GM23338 (cell line): ENCODE measurements at regions not wholly inside any gene's neighbourhood (a gene's known extent, or its start where the extent isn't known, plus 50 kb on each side); places are given as distances from the start of the nearest gene placed in this dataset.

Experiments used
- ATAC-seq: fragments of 200-7000 bp; cut with Tn5 transposase; 3 replicates; pipeline ENCODE4 v1.9.1; 2020
- DNase-seq: peaks from one replicate; pipeline ENCODE4 v3.0.0-alpha.2; 2015; ENCODE audit warnings: low spot score
- H2AFZ ChIP-seq: fragments of 200-600 bp; sonication (generic); 2 replicates; pipeline ENCODE4 v1.8.0; 2016; ENCODE audit warnings: antibody characterized with exemption, mild to moderate bottlenecking, moderate library complexity
- H3F3A ChIP-seq: fragments of 200-600 bp; sonication (generic); replicated peaks from 2 replicates; pipeline ENCODE4 v1.8.0; 2017; ENCODE audit warnings: antibody characterized with exemption, mixed run types, low read depth
- H3K27ac ChIP-seq: fragments of 200-600 bp; sonication (generic); 2 replicates; pipeline ENCODE4 v1.6.1; 2016; ENCODE audit warnings: low read depth
- H3K27me3 ChIP-seq: fragments of 200-600 bp; sonication (generic); 2 replicates; pipeline ENCODE4 v1.8.0; 2016; ENCODE audit warnings: mild to moderate bottlenecking, mixed run types, moderate library complexity; ENCODE audit not compliant: insufficient read depth
- H3K36me3 ChIP-seq: fragments of 200-600 bp; sonication (generic); 2 replicates; pipeline ENCODE4 v1.8.0; 2016; ENCODE audit warnings: mild to moderate bottlenecking; ENCODE audit not compliant: insufficient read depth
- H3K4me1 ChIP-seq: fragments of 200-600 bp; sonication (generic); 2 replicates; pipeline ENCODE4 v1.8.0; 2016; ENCODE audit warnings: mild to moderate bottlenecking, moderate library complexity; ENCODE audit not compliant: insufficient read depth
- H3K4me2 ChIP-seq: fragments of 200-600 bp; sonication (generic); 2 replicates; pipeline ENCODE4 v1.7.1; 2017; ENCODE audit warnings: mixed run types
- H3K4me3 ChIP-seq: fragments of 200-600 bp; sonication (generic); 2 replicates; pipeline ENCODE4 v1.6.1; 2016; ENCODE audit warnings: mixed run types
- H3K79me2 ChIP-seq: fragments of 200-600 bp; sonication (generic); replicated peaks from 2 replicates; pipeline ENCODE4 v1.8.0; 2017; ENCODE audit warnings: mild to moderate bottlenecking; ENCODE audit not compliant: insufficient read depth
- H3K9me2 ChIP-seq: fragments of 200-600 bp; sonication (generic); 2 replicates; pipeline ENCODE4 v1.8.0; 2017; ENCODE audit not compliant: insufficient read depth
- H4K20me1 ChIP-seq: fragments of 200-600 bp; sonication (generic); replicated peaks from 2 replicates; pipeline ENCODE4 v1.8.0; 2017; ENCODE audit warnings: mild to moderate bottlenecking; ENCODE audit not compliant: insufficient read depth
- H3K27ac Mint-ChIP-seq: 2 replicates; pipeline ENCODE4 v1.8.0; 2020; ENCODE audit warnings: inconsistent platforms, mild to moderate bottlenecking, moderate library complexity, mixed read lengths
- H3K27me3 Mint-ChIP-seq: 3 replicates; pipeline ENCODE4 v1.8.0; 2022; ENCODE audit warnings: low read depth, mild to moderate bottlenecking, moderate library complexity, mixed read lengths, inconsistent platforms; ENCODE audit not compliant: insufficient read depth, poor library complexity
- H3K36me3 Mint-ChIP-seq: 3 replicates; pipeline ENCODE4 v1.8.0; 2021; ENCODE audit warnings: low read depth, mild to moderate bottlenecking, inconsistent platforms, moderate library complexity, mixed read lengths
- H3K4me1 Mint-ChIP-seq: 3 replicates; pipeline ENCODE4 v1.8.0; 2020; ENCODE audit warnings: mild to moderate bottlenecking, inconsistent platforms, mixed read lengths
- H3K4me3 Mint-ChIP-seq: 3 replicates; pipeline ENCODE4 v1.8.0; 2021; ENCODE audit warnings: moderate library complexity, mild to moderate bottlenecking, inconsistent platforms, mixed read lengths
- H3K9me3 Mint-ChIP-seq: 3 replicates; pipeline ENCODE4 v1.8.0; 2020; ENCODE audit warnings: moderate library complexity, mild to moderate bottlenecking, inconsistent platforms, mixed read lengths
- CREB1 ChIP-seq: fragments of 250-450 bp; sonication (Bioruptor Pico); IDR thresholded peaks from 2 replicates; pipeline ENCODE4 v1.5.0; 2020; ENCODE audit warnings: low read depth, mild to moderate bottlenecking, moderate library complexity
- CTCF ChIP-seq, 2 experiments: fragments of 200-600 bp in 1 of 2; sonication (generic) in 1 of 2; conservative IDR thresholded peaks; 2 replicates each; pipeline versions ENCODE4 v1.5.1 to v1.6.1; 2016 to 2017; ENCODE audit warnings: antibody characterized with exemption in 2 of 2, low read depth in 2 of 2, mild to moderate bottlenecking in 2 of 2, moderate library complexity in 1 of 2
- ETS1 ChIP-seq: IDR thresholded peaks from 2 replicates; pipeline ENCODE4 v1.6.1; 2016; ENCODE audit warnings: antibody characterized with exemption
- EZH2 ChIP-seq: fragments of 200-600 bp; sonication (generic); IDR thresholded peaks from one replicate; pipeline ENCODE4 v1.8.0; 2017; ENCODE audit warnings: antibody characterized with exemption, mild to moderate bottlenecking, low read depth; ENCODE audit not compliant: unreplicated experiment
- EZH2phosphoT487 ChIP-seq: fragments of 200-600 bp; sonication (generic); IDR thresholded peaks from one replicate; pipeline ENCODE4 v1.8.1; 2018; ENCODE audit warnings: antibody characterized with exemption; ENCODE audit not compliant: unreplicated experiment
- JUNB ChIP-seq: IDR thresholded peaks from one replicate; pipeline ENCODE4 v1.6.1; 2016; ENCODE audit warnings: antibody characterized with exemption; ENCODE audit not compliant: unreplicated experiment
- NANOG ChIP-seq: IDR thresholded peaks from 2 replicates; pipeline ENCODE4 v1.6.1; 2016; ENCODE audit warnings: antibody characterized with exemption, borderline replicate concordance
- POLR2AphosphoS5 ChIP-seq: IDR thresholded peaks from 2 replicates; pipeline ENCODE4 v1.6.1; 2016; ENCODE audit warnings: antibody characterized with exemption, low read depth
- REST ChIP-seq: IDR thresholded peaks from one replicate; pipeline ENCODE4 v1.6.1; 2018; ENCODE audit warnings: antibody characterized with exemption; ENCODE audit not compliant: unreplicated experiment
- ZNF114 ChIP-seq: fragments of 250-450 bp; sonication (Bioruptor Pico); IDR thresholded peaks from 2 replicates; pipeline ENCODE4 v1.5.0; 2020; ENCODE audit warnings: mild to moderate bottlenecking, moderate library complexity
- ZNF331 ChIP-seq: fragments of 250-450 bp; sonication (Bioruptor Pico); IDR thresholded peaks from 2 replicates; pipeline ENCODE4 v1.5.0; 2020; ENCODE audit warnings: low read depth, mild to moderate bottlenecking, moderate library complexity
- ZNF462 ChIP-seq: fragments of 250-450 bp; sonication (Bioruptor Pico); IDR thresholded peaks from 2 replicates; pipeline ENCODE4 v1.5.0; 2020; ENCODE audit warnings: mild to moderate bottlenecking, moderate library complexity

GRCh38 chr3:79843180-79843579, 75.4 kb upstream of the ROBO1 start:
- no peaks in the 10 kb centered on the region for H3K4me1 Mint-ChIP-seq
- H4K20me1 ChIP-seq: no peaks in the 10 kb centered on the region
- H3F3A ChIP-seq: no peaks in the 10 kb centered on the region
- H3K27me3 Mint-ChIP-seq: no peaks in the 10 kb centered on the region
- no peaks in the 10 kb centered on the region for H3K4me1 ChIP-seq
- H3K4me3 Mint-ChIP-seq: no peak overlapping the region
- H3K27ac ChIP-seq: no peak overlapping the region
- no peaks in the 10 kb centered on the region for H3K36me3 ChIP-seq
- no peaks in the 10 kb centered on the region for H3K27me3 ChIP-seq
- no peak overlapping the region for H3K27ac Mint-ChIP-seq
- no peak overlapping the region for H3K4me2 ChIP-seq
- DNase-seq (no peak), ATAC-seq (no peak)
- H3K79me2 ChIP-seq: no peaks in the 10 kb centered on the region
- H3K4me3 ChIP-seq: no peak overlapping the region
- no peaks in the 10 kb centered on the region for H3K9me2 ChIP-seq
- H2AFZ ChIP-seq: no peak overlapping the region
- H3K36me3 Mint-ChIP-seq: no peaks in the 10 kb centered on the region
- H3K9me3 Mint-ChIP-seq: no peaks in the 10 kb centered on the region; the same call in 2 of the 3 replicates
- no peak for TF ChIP-seq JUNB
- TF ChIP-seq CREB1 (CRISPR knock-in tag): no peak
- TF ChIP-seq EZH2: no peak
- TF ChIP-seq REST: no peak
- TF ChIP-seq NANOG: no peak
- no peak for TF ChIP-seq POLR2AphosphoS5
- no peak for TF ChIP-seq ETS1
- TF ChIP-seq ZNF462 (CRISPR knock-in tag): no peak
- no peak for TF ChIP-seq ZNF331 (CRISPR knock-in tag)
- no peak for TF ChIP-seq ZNF114
- TF ChIP-seq CTCF (conservative IDR thresholded peaks at IDR 0.05; ENCODE audit: low read depth in 2 of 2): no peak
- TF ChIP-seq EZH2phosphoT487: no peak
